Keratinocyte (primary cell): ENCODE measurements at regions not wholly inside any gene's neighbourhood (a gene's known extent, or its start where the extent isn't known, plus 50 kb on each side); places are given as distances from the start of the nearest gene placed in this dataset.

Experiments
- DNase-seq: peaks from one replicate; pipeline ENCODE4 v3.0.0-alpha.2; 2011; ENCODE audit warnings: low read depth, missing footprints, low spot score
- FAIRE-seq: peaks from 2 replicates; lab custom pipeline; 2011; peaks lifted over from hg19 to GRCh38; lab: Jason Lieb, UNC
- H2AFZ ChIP-seq: 2 replicates; pipeline ENCODE4 v1.6.0; 2012; ENCODE audit warnings: low read length, control low read depth, inconsistent platforms; ENCODE audit not compliant: control insufficient read depth
- H3K27ac ChIP-seq: 2 replicates; pipeline ENCODE4 v1.5.1; 2011; ENCODE audit warnings: low read length; ENCODE audit not compliant: control insufficient read depth, insufficient read depth
- H3K27me3 ChIP-seq: 3 replicates; pipeline ENCODE4 v1.6.0; 2011; ENCODE audit warnings: low read length; ENCODE audit not compliant: control insufficient read depth, insufficient read depth; ENCODE audit errors: extremely low read depth
- H3K36me3 ChIP-seq, 2 experiments: 2 replicates in 1 of 2; 3 replicates in 1 of 2; pipeline ENCODE4 v1.5.1; 2011; ENCODE audit warnings: low read length in 2 of 2, mild to moderate bottlenecking in 1 of 2; ENCODE audit not compliant: control insufficient read depth in 2 of 2, insufficient read depth in 2 of 2; ENCODE audit errors: extremely low read depth in 1 of 2
- H3K4me1 ChIP-seq: 3 replicates; pipeline ENCODE4 v1.5.1; 2011; ENCODE audit warnings: low read length; ENCODE audit not compliant: control insufficient read depth, insufficient read depth; ENCODE audit errors: extremely low read depth
- H3K4me2 ChIP-seq: 3 replicates; pipeline ENCODE4 v1.6.0; 2011; ENCODE audit warnings: low read depth, low read length; ENCODE audit not compliant: control insufficient read depth, insufficient read depth; ENCODE audit errors: extremely low read depth
- H3K4me3 ChIP-seq, 3 experiments: fragments of 200-600 bp in 1 of 3; sonication (generic) in 1 of 3; 2 replicates in 2 of 3; 3 replicates in 1 of 3; pipeline ENCODE4 v1.5.1; 2011 to 2016; ENCODE audit warnings: low read length in 3 of 3, mild to moderate bottlenecking in 3 of 3, control low read depth in 2 of 3, inconsistent platforms in 1 of 3, low read depth in 1 of 3, mixed read lengths in 1 of 3, mixed run types in 1 of 3, moderate library complexity in 1 of 3; ENCODE audit not compliant: control insufficient read depth in 2 of 3, insufficient read depth in 2 of 3; ENCODE audit errors: extremely low read depth in 1 of 3
- H3K79me2 ChIP-seq: 2 replicates; pipeline ENCODE4 v1.6.0; 2012; ENCODE audit warnings: low read length; ENCODE audit not compliant: control insufficient read depth, insufficient read depth
- H3K9ac ChIP-seq: 3 replicates; pipeline ENCODE4 v1.6.0; 2011; ENCODE audit warnings: low read length; ENCODE audit not compliant: control insufficient read depth, insufficient read depth; ENCODE audit errors: extremely low read depth
- H3K9me1 ChIP-seq: 3 replicates; pipeline ENCODE4 v1.6.0; 2011; ENCODE audit warnings: low read length; ENCODE audit not compliant: control insufficient read depth, insufficient read depth; ENCODE audit errors: extremely low read depth
- H3K9me3 ChIP-seq: 2 replicates; pipeline ENCODE4 v1.5.1; 2012; ENCODE audit warnings: low read depth, low read length; ENCODE audit not compliant: control insufficient read depth
- H4K20me1 ChIP-seq: 3 replicates; pipeline ENCODE4 v1.6.0; 2011; ENCODE audit warnings: low read length; ENCODE audit not compliant: control insufficient read depth, insufficient read depth; ENCODE audit errors: extremely low read depth
- EZH2 ChIP-seq: IDR thresholded peaks from one replicate; pipeline ENCODE4 v1.6.1; 2012; ENCODE audit warnings: inconsistent platforms, mild to moderate bottlenecking, low read length, moderate library complexity
- dilution Hi-C: fragments of 300-500 bp; cut with MboI; formaldehyde crosslinking; loops from one replicate; pipeline ENCODE4 v1.7.0; 2020; ENCODE audit warnings: low sequenced_read_pairs; ENCODE audit not compliant: extremely low pct_ligation_motif_present
- TF ChIP-seq, protein P1 (sequence below), 3 experiments: IDR thresholded peaks in 1 of 3; conservative IDR thresholded peaks in 1 of 3; optimal IDR thresholded peaks in 1 of 3; 2 replicates in 2 of 3; 3 replicates in 1 of 3; pipeline versions ENCODE3 to v1.5.1; 2011; ENCODE audit warnings: low read length in 3 of 3, mild to moderate bottlenecking in 3 of 3, moderate library complexity in 2 of 3, control low read depth in 1 of 3, inconsistent platforms in 1 of 3; ENCODE audit not compliant: insufficient read depth in 2 of 3; ENCODE audit errors: extremely low read depth in 1 of 3

DNA sequence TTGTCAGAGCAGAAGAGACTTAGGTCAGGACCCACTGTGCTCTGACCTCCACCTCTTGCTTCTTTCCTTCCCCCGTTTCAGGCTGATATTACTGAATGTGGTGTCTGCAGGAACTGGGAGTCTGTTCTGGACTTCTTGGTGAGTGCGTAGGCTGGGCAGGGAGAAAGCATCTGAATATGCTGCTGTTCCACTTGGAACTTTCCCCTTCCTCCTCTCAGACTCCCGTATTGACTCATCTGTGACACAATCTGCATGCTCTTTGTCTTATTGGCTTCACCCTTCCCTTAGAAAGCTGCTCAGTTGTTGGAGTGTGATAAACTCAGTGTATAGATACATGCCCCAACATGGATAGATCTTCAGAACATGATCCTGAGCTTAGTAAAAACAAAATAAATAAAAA is 137.6 kb upstream of the HABP2 start:
- Histone ChIP-seq H3K9me1 (no peaks in the 10 kb centered on the region), H3K4me3 (no peak overlapping the region), H3K9ac (no peak overlapping the region), H3K36me3 (no peaks in the 10 kb centered on the region), H3K9me3 (no peaks in the 10 kb centered on the region), H4K20me1 (no peaks in the 10 kb centered on the region), H3K27ac (no peak overlapping the region), H3K79me2 (no peaks in the 10 kb centered on the region), H2AFZ (no peak overlapping the region), H3K4me1 (no peaks in the 10 kb centered on the region), H3K4me2 (no peak overlapping the region), H3K27me3 (no peaks in the 10 kb centered on the region)
- FAIRE-seq, result no peak
- TF ChIP-seq, protein P1, sequence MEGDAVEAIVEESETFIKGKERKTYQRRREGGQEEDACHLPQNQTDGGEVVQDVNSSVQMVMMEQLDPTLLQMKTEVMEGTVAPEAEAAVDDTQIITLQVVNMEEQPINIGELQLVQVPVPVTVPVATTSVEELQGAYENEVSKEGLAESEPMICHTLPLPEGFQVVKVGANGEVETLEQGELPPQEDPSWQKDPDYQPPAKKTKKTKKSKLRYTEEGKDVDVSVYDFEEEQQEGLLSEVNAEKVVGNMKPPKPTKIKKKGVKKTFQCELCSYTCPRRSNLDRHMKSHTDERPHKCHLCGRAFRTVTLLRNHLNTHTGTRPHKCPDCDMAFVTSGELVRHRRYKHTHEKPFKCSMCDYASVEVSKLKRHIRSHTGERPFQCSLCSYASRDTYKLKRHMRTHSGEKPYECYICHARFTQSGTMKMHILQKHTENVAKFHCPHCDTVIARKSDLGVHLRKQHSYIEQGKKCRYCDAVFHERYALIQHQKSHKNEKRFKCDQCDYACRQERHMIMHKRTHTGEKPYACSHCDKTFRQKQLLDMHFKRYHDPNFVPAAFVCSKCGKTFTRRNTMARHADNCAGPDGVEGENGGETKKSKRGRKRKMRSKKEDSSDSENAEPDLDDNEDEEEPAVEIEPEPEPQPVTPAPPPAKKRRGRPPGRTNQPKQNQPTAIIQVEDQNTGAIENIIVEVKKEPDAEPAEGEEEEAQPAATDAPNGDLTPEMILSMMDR (optimal IDR thresholded peaks at IDR 0.05 in 1 of 3, IDR thresholded peaks at IDR 0.05 in 1 of 3, conservative IDR thresholded peaks at IDR 0.05 in 1 of 3; ENCODE audit: extremely low read depth in 1 of 3, insufficient read depth in 2 of 3, low read length in 3 of 3), result no peak
- TF ChIP-seq EZH2, result no peak
- dilution Hi-C loops, result no loop called here
- DNase-seq, result no peak

DNA sequence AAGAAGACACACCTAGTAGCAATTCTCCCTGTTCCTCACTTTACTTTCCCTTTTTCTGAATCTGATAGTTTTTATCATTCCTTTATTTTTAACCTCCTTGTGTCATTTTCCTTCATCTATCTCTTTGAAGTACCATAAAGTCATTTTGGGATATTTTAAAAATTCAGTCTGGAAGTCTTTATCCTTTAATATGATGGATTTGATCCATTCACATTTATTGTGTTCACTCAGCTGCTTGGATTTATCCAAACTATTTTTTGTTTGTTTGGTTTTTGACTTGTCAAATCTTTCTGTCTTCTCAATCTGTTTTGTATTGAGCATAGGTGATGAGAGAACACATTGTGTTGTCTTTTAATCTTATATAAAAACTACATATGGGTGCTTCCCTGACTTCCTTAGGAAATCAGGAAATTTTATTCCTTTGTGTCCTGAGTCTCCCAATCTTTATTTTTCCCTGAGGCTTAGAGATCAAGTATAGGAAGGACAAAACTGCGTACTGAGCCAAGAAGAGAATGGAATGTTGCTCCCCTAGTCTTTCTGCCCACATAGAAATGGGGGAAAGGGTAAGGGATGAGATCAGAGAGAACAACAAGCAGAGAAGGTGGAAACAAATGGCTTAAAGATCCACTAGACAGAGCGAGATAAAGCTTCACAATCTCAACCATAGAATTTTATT is 132.7 kb upstream of the HABP2 start:
- FAIRE-seq (no peak), DNase-seq (no peak)
- Histone ChIP-seq H3K9ac (no peak overlapping the region), H2AFZ (no peak overlapping the region), H4K20me1 (no peaks in the 10 kb centered on the region), H3K4me3 (no peak overlapping the region), H3K4me2 (no peak overlapping the region), H3K4me1 (no peaks in the 10 kb centered on the region), H3K36me3 (no peaks in the 10 kb centered on the region), H3K27ac (no peak overlapping the region), H3K27me3 (no peaks in the 10 kb centered on the region), H3K9me3 (no peaks in the 10 kb centered on the region), H3K9me1 (no peaks in the 10 kb centered on the region), H3K79me2 (no peaks in the 10 kb centered on the region)
- dilution Hi-C loops, result no loop called here
- TF ChIP-seq, protein P1 (optimal IDR thresholded peaks at IDR 0.05 in 1 of 3, IDR thresholded peaks at IDR 0.05 in 1 of 3, conservative IDR thresholded peaks at IDR 0.05 in 1 of 3; ENCODE audit: extremely low read depth in 1 of 3, insufficient read depth in 2 of 3, low read length in 3 of 3), result no peak
- no peak for TF ChIP-seq EZH2
